ENCODE measurements at regions not wholly inside any gene's neighbourhood (a gene's known extent, or its start where the extent isn't known, plus 50 kb on each side); places are given as distances from the start of the nearest gene placed in this dataset.
A peak's percentile ranks its signal among the peaks of the same experiment; 100 is the strongest.

DNA sequence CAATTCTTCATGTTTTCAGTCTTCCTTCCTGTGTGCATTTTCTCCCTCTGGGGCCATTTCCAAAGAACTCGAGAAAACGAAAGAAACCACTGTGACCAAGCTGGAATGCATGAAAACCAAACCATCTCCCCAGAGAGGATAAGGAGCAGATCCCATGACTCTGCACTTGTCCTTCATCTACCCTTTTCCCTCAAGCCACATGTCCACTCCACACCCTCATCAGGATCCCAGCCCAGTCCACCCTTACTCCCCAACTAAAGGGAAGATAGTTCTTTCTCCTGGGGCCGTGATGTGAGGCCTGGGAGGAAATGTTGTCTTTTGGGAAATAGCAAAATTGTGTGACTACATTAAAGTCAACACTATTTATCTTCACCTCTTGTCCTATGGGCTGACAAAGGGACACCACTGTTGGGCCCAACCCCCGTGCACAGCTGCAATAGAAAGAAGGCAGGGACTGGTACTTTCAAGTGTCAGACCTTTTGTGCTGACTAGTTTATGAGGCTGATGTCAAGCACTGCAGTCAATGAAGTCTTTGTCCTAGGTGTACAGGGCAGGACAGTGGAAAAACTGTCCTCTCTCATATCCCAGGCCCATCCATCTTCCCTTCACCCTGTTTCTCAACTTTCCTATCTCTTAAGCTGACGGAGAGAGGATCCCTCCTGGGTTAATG is 487.1 kb upstream of the NR2F2 start:
- no peak for DNase-seq (ENCODE audit: low read depth in 2 of 2)

GRCh38 chr15:95845862-95846515 is 484.5 kb upstream of the NR2F2 start:
- DNase-seq (ENCODE audit: low read depth in 2 of 2): no peak

DNA sequence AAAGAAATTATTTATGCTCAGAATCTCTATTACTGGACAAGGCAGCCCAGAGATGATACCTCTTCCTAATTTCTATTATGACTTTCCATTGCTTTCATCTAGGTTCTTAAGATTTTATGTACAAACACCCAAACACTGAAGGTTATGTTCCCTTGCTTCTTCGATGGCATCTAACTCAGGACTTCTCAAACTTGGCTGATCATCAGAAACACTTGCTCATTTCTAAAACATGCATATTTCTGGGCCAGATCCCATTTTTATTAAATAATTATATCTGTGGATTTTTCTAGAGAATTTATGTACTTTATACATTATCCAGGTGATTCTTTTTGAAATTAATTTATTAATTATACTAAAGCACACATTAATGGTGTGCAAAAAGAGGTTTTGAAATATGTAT is 482.4 kb upstream of the NR2F2 start:
- DNase-seq (ENCODE audit: low read depth in 2 of 2): no peak

DNA sequence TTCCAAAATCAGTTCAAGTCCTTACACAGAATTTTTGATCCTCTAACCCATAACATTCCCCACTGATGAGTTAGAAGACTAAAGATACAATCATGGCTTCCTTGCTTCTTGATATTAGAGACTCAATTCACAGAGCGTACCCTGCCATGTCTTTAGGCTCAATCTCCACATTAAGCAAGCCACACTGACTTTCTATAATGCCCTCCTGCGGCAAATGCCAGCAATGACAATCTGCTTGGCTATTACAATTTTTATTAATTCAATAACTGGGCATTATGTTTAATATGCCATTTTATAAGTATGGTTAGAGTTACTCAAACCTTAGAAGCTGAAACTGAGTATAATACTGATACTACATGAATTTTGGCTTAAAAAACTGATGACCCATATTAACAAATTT is 479.7 kb upstream of the NR2F2 start:
- DNase-seq (ENCODE audit: low read depth in 2 of 2): no peak

DNA sequence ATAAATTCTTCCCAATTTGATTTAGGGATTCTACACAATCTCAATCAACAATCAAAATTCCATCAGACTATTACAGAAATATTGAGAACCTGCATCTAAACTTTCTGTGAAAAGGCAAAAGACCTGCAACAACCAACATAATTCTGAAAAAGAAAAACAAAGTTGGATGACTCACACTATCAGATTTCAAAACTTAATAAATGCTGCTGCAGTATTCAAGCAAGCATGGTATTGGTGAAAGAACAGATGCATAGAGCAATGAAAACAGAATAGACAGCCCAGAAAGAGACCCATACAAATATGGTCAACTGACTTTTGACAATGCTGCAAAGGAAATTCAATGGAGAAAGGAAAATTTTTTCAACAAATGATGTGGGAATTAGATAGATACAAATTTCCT is 477.1 kb upstream of the NR2F2 start:
- peak in 1 of 2 donors; percentile 17 for DNase-seq (ENCODE audit: low read depth in 2 of 2)

DNA sequence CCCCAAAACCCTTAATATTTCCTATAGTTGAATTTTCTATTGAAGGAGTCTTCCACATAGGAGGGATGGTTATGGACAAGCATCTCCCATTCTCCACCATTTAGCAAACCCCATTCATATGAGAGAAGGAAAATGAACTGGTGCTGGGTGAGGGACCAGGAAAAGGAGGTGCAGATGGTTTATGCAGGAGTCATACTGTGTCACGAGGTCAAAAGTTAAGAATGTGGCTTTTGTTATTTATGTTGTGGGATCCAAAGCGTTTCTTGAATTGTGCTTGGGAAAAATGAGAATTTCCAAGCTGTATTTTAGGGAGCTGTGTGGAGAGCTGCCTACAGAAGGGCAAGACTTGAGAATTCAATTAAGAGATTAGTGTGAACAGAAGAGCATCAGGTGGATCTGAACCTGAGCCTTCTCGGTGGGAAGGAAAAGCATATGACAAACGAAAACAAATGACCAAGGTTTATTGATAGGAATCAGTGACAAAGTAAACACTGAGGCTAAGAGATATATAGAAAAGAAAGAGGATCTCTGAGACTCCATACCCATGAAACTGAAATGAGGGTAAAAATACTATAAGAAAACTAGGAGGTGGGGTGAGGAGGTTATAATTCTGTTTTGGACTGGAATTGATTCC is 473.3 kb upstream of the NR2F2 start:
- DNase-seq (ENCODE audit: low read depth in 2 of 2): peak in 1 of 2 donors; percentile 10

DNA sequence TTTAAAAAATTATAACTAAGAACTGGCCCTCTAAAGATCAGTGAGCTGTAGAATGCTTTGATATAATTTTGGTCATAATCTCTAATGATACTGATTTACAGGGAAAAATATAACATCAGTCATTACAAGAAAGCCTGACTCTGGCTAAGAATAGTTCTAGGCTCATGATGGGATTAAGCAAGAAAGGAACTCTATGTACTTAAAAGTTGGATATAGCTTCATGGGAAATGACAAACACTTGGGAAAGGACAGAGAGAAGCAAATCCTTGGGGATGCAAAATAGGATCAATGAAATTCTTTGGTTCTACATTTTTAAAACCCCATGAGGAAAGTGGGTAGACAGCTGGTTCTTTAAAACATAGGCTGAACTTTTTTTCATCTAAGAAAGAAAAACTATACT is 472.7 kb upstream of the NR2F2 start:
- no peak for DNase-seq (ENCODE audit: low read depth in 2 of 2)

DNA sequence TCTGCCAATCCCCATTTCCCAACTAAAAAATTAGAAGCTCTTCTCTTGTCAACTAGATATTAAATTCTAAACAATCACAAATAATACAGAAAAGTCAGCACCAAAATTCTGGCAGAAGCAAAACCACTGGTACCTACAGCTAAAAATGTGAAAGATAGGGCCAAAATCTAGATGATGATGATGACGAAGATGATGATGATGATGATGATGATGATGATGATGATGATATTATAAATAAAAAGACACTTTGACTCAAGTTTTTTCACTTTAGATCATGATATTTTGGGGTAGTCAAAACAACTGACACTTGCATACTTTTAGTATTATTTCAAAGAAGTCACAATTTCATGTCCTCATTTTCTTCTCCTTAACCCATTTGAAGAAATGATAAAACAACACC is 470.1 kb upstream of the NR2F2 start:
- no peak for DNase-seq (ENCODE audit: low read depth in 2 of 2)

DNA sequence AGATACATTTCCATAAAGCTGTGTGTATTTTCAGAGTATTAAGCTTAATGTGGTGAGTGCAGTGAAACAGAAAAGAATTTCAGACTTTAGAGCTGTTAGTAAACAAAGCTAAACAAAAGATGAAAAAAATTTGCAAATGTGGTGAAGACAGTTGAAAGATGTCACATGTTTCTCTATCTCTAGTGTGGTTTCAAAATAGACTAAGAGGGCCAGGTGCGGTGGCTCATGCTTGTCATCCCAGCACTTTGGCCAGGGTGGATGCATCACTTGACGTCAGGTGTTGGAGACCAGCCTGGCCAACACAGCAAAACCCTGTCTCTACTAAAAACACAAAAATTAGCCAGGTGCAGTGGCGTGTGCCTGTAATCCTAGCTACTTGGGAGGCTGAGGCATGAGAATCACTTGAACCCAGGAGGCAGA is 466.0 kb upstream of the NR2F2 start:
- no peak for DNase-seq (ENCODE audit: low read depth in 2 of 2)

DNA sequence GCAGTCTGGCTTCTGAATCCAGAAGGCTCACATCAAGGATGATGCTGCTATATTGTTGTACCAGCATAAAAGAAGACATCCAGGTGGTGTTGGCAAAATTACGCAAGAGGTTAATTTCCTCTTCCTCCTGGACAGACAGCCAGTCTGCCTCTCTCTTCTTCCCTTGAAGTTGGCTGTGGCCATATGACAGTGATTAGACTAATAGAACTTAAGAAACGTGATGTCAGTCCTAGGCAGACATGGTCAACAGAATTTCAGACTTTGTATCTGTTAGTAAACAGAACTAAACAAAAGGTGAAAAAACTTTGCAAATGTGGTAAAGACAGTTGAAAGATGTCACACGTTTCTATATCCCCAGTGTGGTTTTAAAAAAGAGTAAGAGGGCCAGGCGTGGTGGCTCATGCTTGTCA is 465.2 kb upstream of the NR2F2 start:
- DNase-seq (ENCODE audit: low read depth in 2 of 2): no peak

GRCh38 chr15:95866711-95867440 is 463.6 kb upstream of the NR2F2 start:
- no peak for DNase-seq (ENCODE audit: low read depth in 2 of 2)

DNA sequence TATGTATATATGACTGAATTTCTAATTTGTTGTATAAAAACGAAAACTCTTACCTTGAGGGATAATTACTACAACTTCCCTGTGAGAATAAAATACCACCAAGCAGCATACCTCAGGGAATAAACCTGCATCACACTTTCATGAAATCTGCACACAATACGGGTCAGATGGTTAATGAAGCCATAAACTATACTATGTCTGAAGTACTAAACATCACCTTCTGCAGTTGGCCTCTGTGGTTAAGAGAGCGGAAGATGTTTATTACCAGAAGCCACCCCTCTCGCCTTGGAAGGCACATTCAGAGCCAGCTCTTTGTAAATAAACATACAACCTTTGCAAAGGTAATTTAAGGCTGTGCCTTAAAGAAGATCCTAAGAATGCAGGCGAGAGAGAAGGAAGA is 462.1 kb upstream of the NR2F2 start:
- DNase-seq (ENCODE audit: low read depth in 2 of 2): no peak

DNA sequence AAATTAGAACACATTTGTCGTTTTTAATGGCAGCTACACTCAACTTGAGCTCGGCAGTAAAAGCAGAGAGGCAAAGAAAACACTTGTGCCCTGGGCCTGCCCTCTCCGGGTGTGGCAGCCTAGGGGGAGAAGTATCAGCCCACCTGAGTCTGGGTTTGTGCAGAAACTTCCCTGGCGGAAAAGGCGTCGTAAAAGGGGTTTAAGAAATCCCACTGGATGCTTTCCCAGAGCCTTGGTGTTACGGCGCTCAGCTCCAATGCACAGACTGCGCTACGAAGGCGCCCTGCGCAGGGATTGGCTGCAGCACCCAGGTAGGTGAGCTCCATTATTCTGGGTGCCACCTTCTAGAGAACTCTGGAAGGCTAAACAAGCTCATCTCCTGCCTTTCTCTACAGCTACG is 461.5 kb upstream of the NR2F2 start:
- DNase-seq (ENCODE audit: low read depth in 2 of 2): no peak

GRCh38 chr15:95869920-95870319 is 460.6 kb upstream of the NR2F2 start:
- DNase-seq (ENCODE audit: low read depth in 2 of 2): no peak

DNA sequence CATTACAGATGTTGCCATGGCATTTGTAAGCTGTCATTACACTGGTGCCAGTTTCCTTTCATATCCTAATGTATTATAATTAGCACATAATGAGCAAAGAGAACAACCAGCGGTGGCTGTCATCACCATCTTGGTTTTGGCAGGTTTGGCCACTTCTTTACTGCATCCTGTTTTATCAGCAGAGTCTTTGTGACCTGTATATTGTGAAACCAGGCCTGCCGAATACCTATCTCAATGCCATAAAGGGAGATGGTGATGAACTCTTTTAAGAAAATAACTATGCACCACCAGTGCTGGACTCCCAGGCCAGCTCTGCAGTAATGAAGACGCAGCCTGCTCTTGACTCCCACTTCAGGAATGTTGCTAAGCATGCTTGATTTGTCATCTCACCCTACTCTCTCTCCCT is 458.1 kb upstream of the NR2F2 start:
- no peak for DNase-seq (ENCODE audit: low read depth in 2 of 2)

DNA sequence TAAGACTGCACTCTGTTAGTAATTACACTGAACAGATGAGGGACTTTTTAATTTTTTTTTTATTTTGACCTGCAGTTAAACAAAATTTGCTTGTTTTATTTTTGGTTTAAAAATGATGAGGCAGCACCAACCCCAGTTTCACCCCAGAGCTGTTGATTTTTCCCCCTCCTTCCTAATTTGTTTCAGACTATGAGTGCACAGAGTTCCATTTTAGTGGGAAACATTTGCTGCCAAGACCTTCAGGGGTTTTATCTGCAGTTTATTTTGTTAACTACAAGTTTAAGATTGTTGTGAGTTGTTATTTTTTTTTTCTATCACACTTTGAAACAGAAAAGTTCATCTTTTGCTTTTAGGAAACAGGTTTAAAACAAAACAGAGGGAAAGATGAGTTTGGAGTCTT is 455.9 kb upstream of the NR2F2 start:
- no peak for DNase-seq (ENCODE audit: low read depth in 2 of 2)

DNA sequence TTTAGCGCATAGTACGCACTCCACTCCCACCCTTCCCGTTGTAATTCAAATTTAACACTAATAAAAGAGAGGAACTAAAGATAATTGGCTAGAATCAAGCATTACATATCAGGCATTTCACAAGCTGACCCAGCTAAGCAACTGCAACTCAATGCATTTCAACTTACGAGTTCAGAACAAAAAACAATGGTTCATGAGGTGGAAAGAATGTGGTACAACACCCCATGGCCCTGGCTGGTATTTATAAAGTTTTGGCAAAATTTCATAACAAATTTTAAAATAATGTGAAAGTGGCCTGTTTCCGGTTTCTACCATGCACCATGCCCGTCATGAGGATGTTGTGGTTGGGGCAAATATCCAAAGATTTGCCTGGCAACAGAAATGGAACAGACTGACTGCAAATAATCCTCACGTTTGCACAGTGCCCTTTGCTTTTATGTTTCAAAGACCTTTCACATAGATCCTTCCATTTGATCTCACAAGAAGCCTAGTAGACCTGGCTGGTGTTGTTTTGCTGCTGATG is 455.3 kb upstream of the NR2F2 start:
- peak; percentile 88 to 97 for DNase-seq (ENCODE audit: low read depth in 2 of 2)

DNA sequence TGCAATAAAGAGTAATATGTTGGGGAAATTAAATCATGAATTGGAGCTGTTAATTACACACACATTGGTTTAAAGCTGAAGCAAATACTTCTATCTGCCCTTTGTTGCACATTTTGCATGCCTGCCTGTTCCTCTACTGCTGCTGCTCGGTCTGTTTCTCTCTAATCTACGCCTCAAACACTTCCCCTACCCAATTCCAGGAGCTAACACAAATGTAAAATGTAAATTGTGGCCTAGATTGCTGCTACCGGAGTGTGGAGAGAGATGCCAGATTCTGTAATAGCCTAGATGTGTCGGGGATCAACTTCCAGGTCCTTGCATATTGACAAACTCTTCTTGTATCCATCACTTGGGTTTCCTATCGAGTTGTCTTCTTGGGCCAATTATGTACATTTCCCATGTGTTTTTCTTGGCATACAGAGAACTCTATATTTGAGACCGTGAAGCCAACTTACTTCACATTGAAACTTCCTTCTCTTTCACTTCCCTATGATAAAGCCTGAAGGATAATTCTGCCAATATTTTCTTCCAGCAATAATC is 450.4 kb upstream of the NR2F2 start:
- no peak for DNase-seq (ENCODE audit: low read depth in 2 of 2)

DNA sequence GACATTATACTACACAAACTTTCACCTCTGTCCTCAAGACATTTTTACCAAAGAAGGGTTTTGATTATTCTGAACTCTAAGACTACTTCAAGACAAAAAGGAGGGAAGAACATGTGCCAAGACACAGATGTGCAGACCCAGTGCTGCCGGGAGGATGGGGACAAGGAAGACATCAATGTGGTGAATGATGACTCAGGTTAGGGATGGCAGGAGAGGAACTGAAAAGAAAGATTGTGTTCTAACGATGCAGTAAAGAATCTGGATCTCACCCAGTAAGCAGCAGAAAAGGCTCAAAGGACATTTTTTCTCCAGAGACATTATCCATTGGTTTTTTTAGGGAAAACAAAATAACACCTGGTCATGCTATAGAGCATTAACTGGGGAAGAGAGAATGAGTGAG is 449.9 kb upstream of the NR2F2 start:
- DNase-seq (ENCODE audit: low read depth in 2 of 2): no peak

- DNase-seq (ENCODE audit: low read depth in 2 of 2): no peak
Measured at GRCh38 chr15:95883064-95883463, 447.4 kb upstream of the NR2F2 start.

DNA sequence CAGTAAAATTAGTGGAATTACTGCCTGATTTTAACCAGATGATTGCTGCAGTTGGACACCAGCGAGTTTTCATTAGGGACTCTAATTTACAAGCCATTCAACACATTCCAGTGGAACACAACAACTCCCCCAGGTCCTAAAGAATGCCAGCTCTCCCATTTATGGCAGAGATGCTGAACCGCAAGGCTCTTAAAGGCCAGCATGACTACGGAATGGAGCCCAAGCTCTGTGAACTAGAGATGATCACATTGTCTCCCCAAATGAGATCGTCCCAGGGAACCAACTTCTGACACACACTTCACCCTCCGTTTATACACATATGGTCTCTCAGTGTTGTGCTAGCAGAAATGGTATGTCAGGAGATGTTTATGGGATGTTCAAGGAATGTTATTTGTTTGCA is 446.2 kb upstream of the NR2F2 start:
- no peak for DNase-seq (ENCODE audit: low read depth in 2 of 2)

All from dermis microvascular lymphatic vessel endothelial cell (primary cell).